Uterus (tissue), 2 donors: ENCODE measurements at regions not wholly inside any gene's neighbourhood (a gene's known extent, or its start where the extent isn't known, plus 50 kb on each side); places are given as distances from the start of the nearest gene placed in this dataset.

ENCODE experiments used
- CTCF ChIP-seq, 4 experiments: fragments of 200-600 bp in 2 of 4; fragments of 450-650 bp in 2 of 4; sonication (generic) in 2 of 4; IDR thresholded peaks; one replicate each; pipeline ENCODE4 v1.5.1; 2016 to 2019; ENCODE audit warnings: antibody characterized with exemption in 4 of 4, mild to moderate bottlenecking in 2 of 4, moderate library complexity in 1 of 4
- POLR2A ChIP-seq, 2 donors: fragments of 450-650 bp; IDR thresholded peaks; one replicate each; pipeline ENCODE4 v1.6.1; 2016; ENCODE audit warnings: antibody characterized with exemption in 2 of 2, mild to moderate bottlenecking in 1 of 2, moderate library complexity in 1 of 2

DNA sequence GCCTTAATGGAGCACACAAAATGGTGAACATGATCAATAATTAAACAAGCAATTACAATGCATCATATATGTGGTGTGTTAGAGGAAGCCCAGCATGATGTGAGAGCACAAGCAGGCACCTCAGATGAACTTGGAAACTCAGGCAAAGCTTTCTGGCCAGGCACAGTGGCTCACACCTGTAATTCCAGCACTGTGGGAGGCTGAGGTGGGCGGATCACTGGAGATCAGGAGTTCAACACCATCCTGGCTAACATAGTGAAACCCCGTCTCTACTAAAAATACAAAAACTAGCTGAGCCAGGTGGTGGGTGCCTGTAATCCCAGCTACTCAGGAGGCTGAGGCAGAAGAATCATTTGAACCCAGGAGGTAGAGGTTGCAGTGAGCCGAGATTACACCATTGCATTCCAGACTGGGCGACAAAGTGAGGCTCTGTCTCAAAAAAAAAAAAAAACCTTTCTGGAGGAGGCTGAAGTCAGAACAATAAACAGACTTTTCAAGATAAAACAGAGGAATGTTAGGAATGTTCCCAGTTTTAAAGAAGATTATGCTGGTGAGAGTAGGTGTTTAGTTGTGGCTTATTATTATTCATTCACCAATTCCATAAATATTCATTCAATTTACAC, 159.4 kb downstream of the CEMIP2 start:
- TF ChIP-seq CTCF (IDR thresholded peaks at IDR 0.05) (no peak), POLR2A (IDR thresholded peaks at IDR 0.05) (no peak)
